ENCODE measurements at regions not wholly inside any gene's neighbourhood (a gene's known extent, or its start where the extent isn't known, plus 50 kb on each side); places are given as distances from the start of the nearest gene placed in this dataset.

DNA sequence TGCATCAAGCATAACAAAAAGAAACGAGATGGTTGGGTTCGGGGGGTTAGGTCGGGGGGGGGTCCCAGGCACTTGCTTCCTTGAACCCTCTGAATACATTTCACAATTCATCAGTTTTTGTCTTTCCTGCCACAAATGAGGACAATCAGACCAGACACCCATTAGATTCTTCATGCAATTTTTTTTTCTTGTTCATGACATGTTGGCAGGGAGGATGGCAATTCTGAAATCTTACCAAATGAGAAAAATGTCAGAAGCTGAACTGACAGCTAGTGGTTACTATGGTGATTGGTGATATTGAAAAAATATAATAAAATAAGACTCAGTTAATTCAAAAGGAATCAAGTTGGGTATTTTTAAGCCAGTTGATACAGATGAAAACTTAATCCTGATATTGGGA is 419.5 kb upstream of the PSMD7 start:
- Histone ChIP-seq H3K4me1 (ENCODE audit: insufficient read depth, low read length) (no peaks in the 10 kb centered on the region), H3K36me3 (ENCODE audit: insufficient read depth, low read length) (no peaks in the 10 kb centered on the region)
- TF ChIP-seq, protein P1, sequence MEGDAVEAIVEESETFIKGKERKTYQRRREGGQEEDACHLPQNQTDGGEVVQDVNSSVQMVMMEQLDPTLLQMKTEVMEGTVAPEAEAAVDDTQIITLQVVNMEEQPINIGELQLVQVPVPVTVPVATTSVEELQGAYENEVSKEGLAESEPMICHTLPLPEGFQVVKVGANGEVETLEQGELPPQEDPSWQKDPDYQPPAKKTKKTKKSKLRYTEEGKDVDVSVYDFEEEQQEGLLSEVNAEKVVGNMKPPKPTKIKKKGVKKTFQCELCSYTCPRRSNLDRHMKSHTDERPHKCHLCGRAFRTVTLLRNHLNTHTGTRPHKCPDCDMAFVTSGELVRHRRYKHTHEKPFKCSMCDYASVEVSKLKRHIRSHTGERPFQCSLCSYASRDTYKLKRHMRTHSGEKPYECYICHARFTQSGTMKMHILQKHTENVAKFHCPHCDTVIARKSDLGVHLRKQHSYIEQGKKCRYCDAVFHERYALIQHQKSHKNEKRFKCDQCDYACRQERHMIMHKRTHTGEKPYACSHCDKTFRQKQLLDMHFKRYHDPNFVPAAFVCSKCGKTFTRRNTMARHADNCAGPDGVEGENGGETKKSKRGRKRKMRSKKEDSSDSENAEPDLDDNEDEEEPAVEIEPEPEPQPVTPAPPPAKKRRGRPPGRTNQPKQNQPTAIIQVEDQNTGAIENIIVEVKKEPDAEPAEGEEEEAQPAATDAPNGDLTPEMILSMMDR (IDR thresholded peaks at IDR 0.05; ENCODE audit: extremely low read depth, low read depth, low read length): no peak

DNA sequence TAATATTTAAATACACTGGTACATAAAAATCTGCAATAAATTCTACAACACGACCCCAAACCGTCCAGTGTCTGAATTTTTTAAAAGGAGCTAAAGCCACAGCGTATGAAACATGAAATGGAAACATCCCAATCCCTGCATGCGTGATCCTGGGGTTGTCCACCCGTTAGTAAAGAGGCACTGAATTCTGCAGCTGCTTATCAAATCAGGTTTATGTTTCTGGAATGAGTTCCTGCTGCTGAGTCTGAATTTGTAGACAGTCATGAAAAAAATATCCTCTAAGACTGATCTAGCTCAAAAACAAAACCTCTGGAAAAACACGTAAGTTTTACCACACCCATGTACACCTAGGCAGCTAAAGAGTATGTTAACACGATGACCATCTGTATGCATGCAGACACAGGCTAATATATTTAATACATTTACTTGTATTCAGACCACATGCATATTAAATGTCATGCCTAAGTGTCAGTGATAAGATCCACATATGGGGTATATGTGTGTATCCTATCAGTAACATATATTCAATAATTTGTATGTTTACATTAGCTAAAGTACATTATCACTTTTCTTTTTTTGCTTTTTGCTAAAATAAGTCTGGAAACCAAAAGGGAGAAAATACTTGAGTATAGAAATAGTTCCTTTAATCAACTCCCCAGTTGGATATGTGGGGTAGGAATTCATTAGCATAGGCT is 420.5 kb upstream of the PSMD7 start:
- Histone ChIP-seq H3K9me3 (ENCODE audit: low read depth, low read length) (no peaks in the 10 kb centered on the region), H3K36me3 (ENCODE audit: insufficient read depth, low read length) (no peaks in the 10 kb centered on the region), H4K20me1 (ENCODE audit: insufficient read depth, low read length) (no peaks in the 10 kb centered on the region), H3K27me3 (ENCODE audit: insufficient read depth, low read length) (no peaks in the 10 kb centered on the region), H3K79me2 (ENCODE audit: insufficient read depth, low read length) (no peaks in the 10 kb centered on the region), H2AFZ (ENCODE audit: low read length) (no peak overlapping the region), H3K27ac (ENCODE audit: low read depth, low read length) (no peak overlapping the region), H3K4me1 (ENCODE audit: insufficient read depth, low read length) (no peaks in the 10 kb centered on the region), H3K4me3 (ENCODE audit: insufficient read depth, low read length) (no peak overlapping the region), H3K4me2 (ENCODE audit: insufficient read depth, low read length) (no peak overlapping the region)
- TF ChIP-seq, protein P1 (IDR thresholded peaks at IDR 0.05; ENCODE audit: extremely low read depth, low read depth, low read length): no peak
- DNase-seq (ENCODE audit: insufficient read length, low spot score, missing footprints): no peak

More for the DNA sequence above, 419.5 kb upstream of the PSMD7 start:
- Histone ChIP-seq H2AFZ (ENCODE audit: low read length) (no peak overlapping the region), H3K27me3 (ENCODE audit: insufficient read depth, low read length) (no peaks in the 10 kb centered on the region), H3K27ac (ENCODE audit: low read depth, low read length) (no peak overlapping the region), H3K4me3 (ENCODE audit: insufficient read depth, low read length) (no peak overlapping the region), H3K79me2 (ENCODE audit: insufficient read depth, low read length) (no peaks in the 10 kb centered on the region), H3K4me2 (ENCODE audit: insufficient read depth, low read length) (no peak overlapping the region), H3K9me3 (ENCODE audit: low read depth, low read length) (no peaks in the 10 kb centered on the region), H4K20me1 (ENCODE audit: insufficient read depth, low read length) (no peaks in the 10 kb centered on the region)
- no peak for DNase-seq (ENCODE audit: insufficient read length, low spot score, missing footprints)

DNA sequence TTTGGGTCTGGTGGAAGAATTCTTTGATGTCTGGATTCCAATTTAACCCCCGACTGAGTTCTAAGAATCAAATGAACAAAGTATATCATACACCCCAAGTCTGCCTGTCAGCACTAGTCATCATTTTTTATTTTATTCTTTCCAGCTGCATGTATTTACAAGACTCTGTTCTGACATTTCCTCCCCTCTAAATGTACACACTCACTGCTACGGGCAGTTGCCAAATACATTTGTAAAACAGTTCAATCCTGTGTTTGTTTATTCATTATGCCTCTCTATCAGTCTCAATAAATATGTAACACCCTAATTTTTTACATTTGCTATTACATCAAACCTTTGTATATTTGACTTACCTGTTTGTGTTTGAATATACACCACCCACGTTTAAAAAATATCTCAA is 422.3 kb upstream of the PSMD7 start:
- no peaks in the 10 kb centered on the region for H3K9me3 ChIP-seq (ENCODE audit: low read depth, low read length)
- no peak for DNase-seq (ENCODE audit: insufficient read length, low spot score, missing footprints)
- no peak overlapping the region for H3K4me2 ChIP-seq (ENCODE audit: insufficient read depth, low read length)
- no peaks in the 10 kb centered on the region for H4K20me1 ChIP-seq (ENCODE audit: insufficient read depth, low read length)
- no peak overlapping the region for H3K27ac ChIP-seq (ENCODE audit: low read depth, low read length)
- H3K79me2 ChIP-seq (ENCODE audit: insufficient read depth, low read length): no peaks in the 10 kb centered on the region
- H3K27me3 ChIP-seq (ENCODE audit: insufficient read depth, low read length): no peaks in the 10 kb centered on the region
- H3K4me3 ChIP-seq (ENCODE audit: insufficient read depth, low read length): no peak overlapping the region
- H3K4me1 ChIP-seq (ENCODE audit: insufficient read depth, low read length): no peaks in the 10 kb centered on the region
- TF ChIP-seq, protein P1 (IDR thresholded peaks at IDR 0.05; ENCODE audit: extremely low read depth, low read depth, low read length): no peak
- H2AFZ ChIP-seq (ENCODE audit: low read length): no peak overlapping the region
- no peaks in the 10 kb centered on the region for H3K36me3 ChIP-seq (ENCODE audit: insufficient read depth, low read length)

DNA sequence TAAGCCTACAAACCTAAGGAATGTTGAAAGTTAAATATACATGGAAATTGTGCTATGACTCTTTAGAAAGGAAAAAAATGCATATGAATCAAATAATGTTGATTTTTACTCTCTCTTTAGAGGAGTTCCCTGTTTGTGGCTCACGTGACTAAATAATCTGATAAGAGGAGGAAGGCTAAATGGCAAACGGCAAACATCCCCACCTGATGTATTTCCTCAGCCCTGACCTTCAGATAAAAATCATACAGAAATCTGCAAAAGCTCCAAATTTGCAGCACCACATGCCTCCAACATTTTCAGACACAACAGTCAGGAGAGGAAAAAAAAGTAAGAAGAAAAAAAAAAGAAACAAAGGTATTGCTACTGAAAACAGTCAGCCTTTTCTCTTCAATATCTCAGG is 423.0 kb upstream of the PSMD7 start:
- H3K36me3 ChIP-seq (ENCODE audit: insufficient read depth, low read length): no peaks in the 10 kb centered on the region
- H2AFZ ChIP-seq (ENCODE audit: low read length): no peak overlapping the region
- TF ChIP-seq, protein P1 (IDR thresholded peaks at IDR 0.05; ENCODE audit: extremely low read depth, low read depth, low read length): no peak
- no peak overlapping the region for H3K27ac ChIP-seq (ENCODE audit: low read depth, low read length)
- H4K20me1 ChIP-seq (ENCODE audit: insufficient read depth, low read length): no peaks in the 10 kb centered on the region
- no peak overlapping the region for H3K4me3 ChIP-seq (ENCODE audit: insufficient read depth, low read length)
- no peaks in the 10 kb centered on the region for H3K27me3 ChIP-seq (ENCODE audit: insufficient read depth, low read length)
- no peaks in the 10 kb centered on the region for H3K79me2 ChIP-seq (ENCODE audit: insufficient read depth, low read length)
- no peak for DNase-seq (ENCODE audit: insufficient read length, low spot score, missing footprints)
- no peaks in the 10 kb centered on the region for H3K4me1 ChIP-seq (ENCODE audit: insufficient read depth, low read length)
- no peak overlapping the region for H3K4me2 ChIP-seq (ENCODE audit: insufficient read depth, low read length)
- no peaks in the 10 kb centered on the region for H3K9me3 ChIP-seq (ENCODE audit: low read depth, low read length)
